DOHH2 (cell line): ENCODE measurements at regions not wholly inside any gene's neighbourhood (a gene's known extent, or its start where the extent isn't known, plus 50 kb on each side); places are given as distances from the start of the nearest gene placed in this dataset.

Source experiments
- CTCF ChIP-seq: fragments of 200-600 bp; sonication (generic); IDR thresholded peaks from one replicate; pipeline ENCODE4 v1.5.1; 2014; ENCODE audit warnings: antibody characterized with exemption, mild to moderate bottlenecking, low read depth, low read length; ENCODE audit not compliant: poor library complexity, severe bottlenecking
- EZH2phosphoT487 ChIP-seq: fragments of 200-600 bp; sonication (generic); IDR thresholded peaks from 2 replicates; pipeline ENCODE4 v1.6.1; 2017; ENCODE audit warnings: borderline replicate concordance, mild to moderate bottlenecking, antibody characterized with exemption, low read length, moderate library complexity, mixed read lengths

DNA sequence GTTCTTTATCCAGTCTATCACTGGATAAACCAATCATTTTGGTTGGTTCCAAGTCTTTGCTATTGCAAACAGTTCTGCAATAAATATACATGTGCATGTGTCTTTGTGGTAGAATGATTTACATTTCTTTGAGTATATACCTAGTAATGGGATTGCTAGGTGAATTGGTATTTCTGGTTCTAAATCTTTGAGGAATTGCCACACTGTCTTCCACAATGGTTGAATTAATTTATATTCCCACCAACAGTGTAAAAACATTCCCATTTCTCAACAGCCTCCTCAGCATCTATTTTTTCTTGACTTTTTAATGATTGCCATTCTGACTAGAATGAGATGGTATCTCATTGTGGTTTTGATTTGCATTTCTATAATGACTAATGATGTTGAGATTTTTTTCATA, 791.7 kb upstream of the AGA start:
- TF ChIP-seq CTCF (no peak), EZH2phosphoT487 (no peak)
